ENCODE measurements at regions not wholly inside any gene's neighbourhood (a gene's known extent, or its start where the extent isn't known, plus 50 kb on each side); places are given as distances from the start of the nearest gene placed in this dataset.

GRCh38 chr11:22466809-22467208, 128.6 kb downstream of the SLC17A6 start:
- no peaks in the 10 kb centered on the region for H3K9me3 ChIP-seq
- H3K4me1 ChIP-seq: no peaks in the 10 kb centered on the region
- H3K27ac ChIP-seq: no peak overlapping the region
- TF ChIP-seq CTCF (IDR thresholded peaks at IDR 0.05): no peak
- no peak for TF ChIP-seq POLR2A (IDR thresholded peaks at IDR 0.05)
- no peak overlapping the region for H3K4me3 ChIP-seq
- WGBS, 2 donors: 72 to 82% methylated on average over 9 of the region's 9 CpGs
- DNase-seq (ENCODE audit: low spot score in 2 of 2): no peak
- no peaks in the 10 kb centered on the region for H3K36me3 ChIP-seq
- H3K27me3 ChIP-seq: no peaks in the 10 kb centered on the region

- no peak for DNase-seq (ENCODE audit: low spot score in 2 of 2)
- no peak overlapping the region for H3K27ac ChIP-seq
- H3K4me1 ChIP-seq: no peaks in the 10 kb centered on the region
- no peak overlapping the region for H3K4me3 ChIP-seq
- TF ChIP-seq POLR2A (IDR thresholded peaks at IDR 0.05) (no peak), CTCF (IDR thresholded peaks at IDR 0.05) (no peak), EP300 (IDR thresholded peaks at IDR 0.05) (no peak)
- H3K27me3 ChIP-seq: no peaks in the 10 kb centered on the region
- H3K36me3 ChIP-seq: no peaks in the 10 kb centered on the region
- H3K9me3 ChIP-seq: no peaks in the 10 kb centered on the region
These were observed 128.2 kb downstream of the SLC17A6 start for GRCh38 chr11:22466351-22466750.

- H3K27ac ChIP-seq: no peak overlapping the region
- DNase-seq (ENCODE audit: low spot score in 2 of 2): no peak
- no peaks in the 10 kb centered on the region for H3K9me3 ChIP-seq
- 41 to 54% methylated on average over 1 of the region's 1 CpG for WGBS, 2 donors
- no peaks in the 10 kb centered on the region for H3K4me1 ChIP-seq
- H3K27me3 ChIP-seq: no peaks in the 10 kb centered on the region
- no peak for TF ChIP-seq POLR2A (IDR thresholded peaks at IDR 0.05)
- no peak for TF ChIP-seq EP300 (IDR thresholded peaks at IDR 0.05)
- TF ChIP-seq CTCF (IDR thresholded peaks at IDR 0.05): no peak
- H3K36me3 ChIP-seq: no peaks in the 10 kb centered on the region
- H3K4me3 ChIP-seq: no peak overlapping the region
These were observed 127.4 kb downstream of the SLC17A6 start for GRCh38 chr11:22465620-22466019.

- WGBS, 2 donors: 75 to 95% methylated on average over 2 of the region's 2 CpGs
- no peaks in the 10 kb centered on the region for H3K9me3 ChIP-seq
These were observed 123.4 kb downstream of the SLC17A6 start for GRCh38 chr11:22461626-22462025.

GRCh38 chr11:22460181-22460580, 122.0 kb downstream of the SLC17A6 start:
- Histone ChIP-seq H3K27ac (no peak overlapping the region), H3K36me3 (no peaks in the 10 kb centered on the region), H3K27me3 (no peaks in the 10 kb centered on the region), H3K9me3 (no peaks in the 10 kb centered on the region), H3K4me3 (no peak overlapping the region), H3K4me1 (no peaks in the 10 kb centered on the region)
- TF ChIP-seq POLR2A (IDR thresholded peaks at IDR 0.05): no peak
- TF ChIP-seq CTCF (IDR thresholded peaks at IDR 0.05): no peak
- no peak for TF ChIP-seq EP300 (IDR thresholded peaks at IDR 0.05)
- WGBS, 2 donors: 90 to 94% methylated on average over 3 of the region's 3 CpGs
- DNase-seq (ENCODE audit: low spot score in 2 of 2): no peak

More at GRCh38 chr11:22461626-22462025, 123.4 kb downstream of the SLC17A6 start:
- no peak overlapping the region for H3K27ac ChIP-seq
- no peak for TF ChIP-seq POLR2A (IDR thresholded peaks at IDR 0.05)
- no peak for TF ChIP-seq CTCF (IDR thresholded peaks at IDR 0.05)
- no peak for TF ChIP-seq EP300 (IDR thresholded peaks at IDR 0.05)
- no peaks in the 10 kb centered on the region for H3K27me3 ChIP-seq
- H3K4me3 ChIP-seq: no peak overlapping the region
- no peak for DNase-seq (ENCODE audit: low spot score in 2 of 2)
- H3K36me3 ChIP-seq: no peaks in the 10 kb centered on the region
- no peaks in the 10 kb centered on the region for H3K4me1 ChIP-seq
